Mesendoderm (in vitro differentiated cells): ENCODE measurements at regions not wholly inside any gene's neighbourhood (a gene's known extent, or its start where the extent isn't known, plus 50 kb on each side); places are given as distances from the start of the nearest gene placed in this dataset.
"Not testable (repeated sequence)": the region's sequence is repeated elsewhere in the genome, so short reads cannot be mapped to it uniquely, and the experiment has no call there.

Source experiments
- DNase-seq: peaks from one replicate; pipeline ENCODE4 v3.0.0; 2013
- H2AK5ac ChIP-seq: 2 replicates; pipeline ENCODE4 v1.6.1; 2013; ENCODE audit warnings: low read length, inconsistent platforms
- H2BK120ac ChIP-seq: 2 replicates; pipeline ENCODE4 v1.6.1; 2013; ENCODE audit warnings: low read depth, mild to moderate bottlenecking, low read length, moderate library complexity, mixed read lengths
- H2BK15ac ChIP-seq: replicated peaks from 2 replicates; pipeline ENCODE4 v1.6.1; 2013; ENCODE audit warnings: low read depth, mild to moderate bottlenecking, moderate library complexity
- H2BK5ac ChIP-seq: 2 replicates; pipeline ENCODE4 v1.6.1; 2013; ENCODE audit warnings: low read length, inconsistent platforms
- H3K18ac ChIP-seq: 2 replicates; pipeline ENCODE4 v1.6.1; 2013; ENCODE audit warnings: mild to moderate bottlenecking, low read length, mixed read lengths
- H3K23ac ChIP-seq: one replicate; pipeline ENCODE4 v1.6.1; 2013; ENCODE audit warnings: low read length
- H3K27ac ChIP-seq: 2 replicates; pipeline ENCODE4 v1.5.1; 2013; ENCODE audit warnings: low read depth, mild to moderate bottlenecking, inconsistent platforms, low read length, moderate library complexity
- H3K27me3 ChIP-seq: 2 replicates; pipeline ENCODE4 v1.6.1; 2013; ENCODE audit warnings: low read length, control low read depth, mild to moderate bottlenecking, inconsistent platforms; ENCODE audit not compliant: insufficient read depth, poor library complexity
- H3K36me3 ChIP-seq: 2 replicates; pipeline ENCODE4 v1.6.1; 2013; ENCODE audit warnings: low read length, inconsistent platforms; ENCODE audit not compliant: control insufficient read depth, insufficient read depth
- H3K4ac ChIP-seq: one replicate; pipeline ENCODE4 v1.6.1; 2013; ENCODE audit warnings: low read depth, mild to moderate bottlenecking, low read length, moderate library complexity
- H3K4me1 ChIP-seq: 2 replicates; pipeline ENCODE4 v1.6.1; 2013; ENCODE audit warnings: low read depth, low read length, inconsistent platforms; ENCODE audit not compliant: control insufficient read depth
- H3K4me2 ChIP-seq: 2 replicates; pipeline ENCODE4 v1.6.1; 2013; ENCODE audit warnings: low read length
- H3K4me3 ChIP-seq: 2 replicates; pipeline ENCODE4 v1.5.1; 2013; ENCODE audit warnings: mild to moderate bottlenecking, low read length
- H3K56ac ChIP-seq: one replicate; pipeline ENCODE4 v1.6.1; 2013; ENCODE audit warnings: low read length
- H3K79me1 ChIP-seq: 2 replicates; pipeline ENCODE4 v1.6.1; 2013; ENCODE audit warnings: low read length, inconsistent platforms
- H3K79me2 ChIP-seq: 2 replicates; pipeline ENCODE4 v1.6.1; 2013; ENCODE audit warnings: mild to moderate bottlenecking, low read length; ENCODE audit not compliant: control insufficient read depth, insufficient read depth
- H3K9ac ChIP-seq: 2 replicates; pipeline ENCODE4 v1.6.1; 2013; ENCODE audit warnings: low read length, inconsistent platforms
- H4K5ac ChIP-seq: one replicate; pipeline ENCODE4 v1.6.1; 2013; ENCODE audit warnings: low read length
- H4K8ac ChIP-seq: one replicate; pipeline ENCODE4 v1.6.1; 2013; ENCODE audit warnings: low read depth, mild to moderate bottlenecking, control low read depth, low read length, moderate library complexity
- whole genome bisulfite sequencing: extraction: QIAGEN DNeasy Blood & Tissue Kit; methylation state at CpG from one replicate; pipeline ENCODE4 v1.1.7; 2013; ENCODE audit warnings: low lambda C conversion rate, missing lambda C conversion rate; ENCODE audit not compliant: insufficient coverage; ENCODE audit errors: extremely low coverage; 5-methylcytosine and 5-hydroxymethylcytosine counted together

DNA sequence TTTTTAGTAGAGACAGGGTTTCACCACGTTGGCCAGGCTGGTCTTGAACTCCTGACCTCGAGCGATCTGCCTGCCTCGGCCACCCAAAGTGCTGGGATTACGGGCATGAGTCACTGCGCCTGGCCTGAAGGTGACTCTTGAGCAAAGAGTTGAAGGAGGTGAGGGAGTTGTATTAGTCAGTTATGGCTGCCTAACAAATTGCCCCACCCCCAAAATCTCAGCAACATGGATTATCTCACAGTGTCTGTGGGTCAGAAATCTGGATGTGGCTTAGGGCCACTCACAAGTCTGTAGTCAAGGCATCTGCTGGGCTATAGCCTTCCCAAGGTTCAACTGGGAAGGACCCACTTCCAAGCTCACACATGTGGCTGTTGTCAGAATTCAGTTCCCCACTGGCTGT, 52.8 kb upstream of the ADGRE5 start:
- no peak overlapping the region for H3K4me3 ChIP-seq
- H3K18ac ChIP-seq = no peak overlapping the region
- H3K9ac ChIP-seq = no peak overlapping the region
- no peaks in the 10 kb centered on the region for H3K4me1 ChIP-seq
- H3K27ac ChIP-seq = no peak overlapping the region
- no peak overlapping the region for H2BK5ac ChIP-seq
- H3K23ac ChIP-seq = no peak overlapping the region
- H4K5ac ChIP-seq = no peak overlapping the region
- H2BK120ac ChIP-seq = no peak overlapping the region
- no peak overlapping the region for H2BK15ac ChIP-seq
- no peaks in the 10 kb centered on the region for H3K79me2 ChIP-seq
- no peaks in the 10 kb centered on the region for H3K79me1 ChIP-seq
- H3K36me3 ChIP-seq = no peaks in the 10 kb centered on the region
- H3K4me2 ChIP-seq = no peak overlapping the region
- H3K56ac ChIP-seq = no peak overlapping the region
- no peak for DNase-seq
- H3K27me3 ChIP-seq = no peaks in the 10 kb centered on the region
- no peak overlapping the region for H4K8ac ChIP-seq
- H2AK5ac ChIP-seq = no peak overlapping the region
- H3K4ac ChIP-seq = no peak overlapping the region
- WGBS = no CpG with 5 or more reads among the region's 6 CpGs

DNA sequence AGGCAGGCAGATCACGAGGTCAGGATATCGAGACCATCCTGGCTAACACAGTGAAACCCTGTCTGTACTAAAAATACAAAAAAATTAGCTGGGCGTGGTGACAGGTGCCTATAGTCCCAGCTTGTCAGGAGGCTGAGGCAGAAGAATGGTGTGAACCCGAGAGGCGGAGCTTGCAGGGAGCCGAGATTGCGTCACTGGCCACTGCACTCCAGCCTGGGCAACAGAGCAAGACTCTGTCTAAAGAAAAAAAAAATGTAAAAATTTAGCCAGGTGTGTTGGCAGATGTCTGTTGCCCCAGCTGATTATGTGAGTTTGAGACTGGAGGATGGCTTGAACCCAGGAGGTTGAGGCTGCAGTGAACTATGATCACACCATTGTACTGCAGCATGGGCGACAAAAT, 54.2 kb upstream of the ADGRE5 start:
- not testable (repeated sequence) for H3K79me2 ChIP-seq, H2BK120ac ChIP-seq, H2BK15ac ChIP-seq, H3K23ac ChIP-seq, H3K4me1 ChIP-seq, H3K56ac ChIP-seq, H3K4me2 ChIP-seq, H4K5ac ChIP-seq, H2AK5ac ChIP-seq, H4K8ac ChIP-seq, H3K79me1 ChIP-seq, H3K4ac ChIP-seq, H3K18ac ChIP-seq, H3K27me3 ChIP-seq, H3K4me3 ChIP-seq, H3K9ac ChIP-seq, H3K27ac ChIP-seq, DNase-seq, H2BK5ac ChIP-seq, H3K36me3 ChIP-seq
- WGBS = no CpG with 5 or more reads among the region's 8 CpGs

DNA sequence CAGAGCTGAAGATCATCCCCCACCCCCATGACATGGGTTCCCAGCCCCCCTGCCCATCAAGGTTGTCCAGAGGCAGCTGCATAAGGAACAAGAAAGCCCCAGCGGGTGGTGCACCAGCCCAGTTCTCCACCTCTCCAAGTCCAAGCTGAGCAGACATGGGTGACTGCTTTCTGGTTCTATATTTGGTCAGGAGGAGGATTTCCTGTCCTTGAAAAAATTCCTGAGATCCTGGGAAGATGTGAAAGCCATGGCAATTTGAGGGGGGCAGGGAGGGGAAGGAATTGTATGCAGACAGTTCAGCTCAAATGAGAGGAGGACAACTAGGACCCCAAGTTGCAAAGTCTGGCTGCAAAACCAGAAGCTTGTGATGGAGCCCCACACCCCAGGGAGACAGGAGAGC, 55.4 kb upstream of the ADGRE5 start:
- no peak overlapping the region for H4K5ac ChIP-seq
- H3K4me2 ChIP-seq = no peak overlapping the region
- H3K36me3 ChIP-seq = no peaks in the 10 kb centered on the region
- no peak overlapping the region for H2AK5ac ChIP-seq
- no peak overlapping the region for H3K4me3 ChIP-seq
- no peaks in the 10 kb centered on the region for H3K4me1 ChIP-seq
- no peaks in the 10 kb centered on the region for H3K79me1 ChIP-seq
- H3K56ac ChIP-seq = no peak overlapping the region
- no peak overlapping the region for H3K23ac ChIP-seq
- H2BK120ac ChIP-seq = no peak overlapping the region
- H3K4ac ChIP-seq = no peak overlapping the region
- H3K18ac ChIP-seq = no peak overlapping the region
- H3K79me2 ChIP-seq = no peaks in the 10 kb centered on the region
- H3K27me3 ChIP-seq = no peaks in the 10 kb centered on the region
- no peak for DNase-seq
- no peak overlapping the region for H2BK15ac ChIP-seq
- no peak overlapping the region for H2BK5ac ChIP-seq
- no peak overlapping the region for H3K27ac ChIP-seq
- no CpG with 5 or more reads among the region's 1 CpG for WGBS
- no peak overlapping the region for H4K8ac ChIP-seq
- H3K9ac ChIP-seq = no peak overlapping the region

DNA sequence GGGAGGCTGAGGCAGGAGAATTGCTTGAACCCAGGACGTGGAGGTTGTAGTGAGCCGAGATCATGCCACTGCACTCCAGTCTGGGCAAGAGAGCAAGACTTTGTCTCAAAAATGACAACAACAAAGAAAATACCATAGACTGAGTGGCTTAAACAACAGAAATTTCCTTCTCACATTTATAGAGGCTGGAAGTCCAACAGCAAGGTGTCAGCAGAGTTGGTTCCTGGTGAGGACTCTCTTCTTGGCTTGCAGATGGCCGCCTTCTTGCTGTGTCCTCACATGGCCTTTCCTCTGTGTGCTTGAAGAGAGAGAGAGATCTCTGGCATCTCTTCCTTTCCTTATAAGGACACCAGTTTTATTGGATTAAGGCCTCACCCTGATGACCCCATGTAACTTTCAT, 56.1 kb upstream of the ADGRE5 start:
- Histone ChIP-seq H2BK5ac (no peak overlapping the region), H3K4ac (no peak overlapping the region), H3K79me1 (no peaks in the 10 kb centered on the region), H2AK5ac (no peak overlapping the region), H3K18ac (no peak overlapping the region), H3K56ac (no peak overlapping the region), H3K4me1 (no peaks in the 10 kb centered on the region), H3K27me3 (no peaks in the 10 kb centered on the region), H3K4me3 (no peak overlapping the region), H3K79me2 (no peaks in the 10 kb centered on the region), H4K8ac (no peak overlapping the region), H4K5ac (no peak overlapping the region), H3K9ac (no peak overlapping the region), H3K36me3 (no peaks in the 10 kb centered on the region), H3K27ac (no peak overlapping the region), H3K4me2 (no peak overlapping the region), H2BK15ac (no peak overlapping the region), H2BK120ac (no peak overlapping the region), H3K23ac (no peak overlapping the region)
- WGBS = no CpG with 5 or more reads among the region's 3 CpGs
- DNase-seq = no peak

DNA sequence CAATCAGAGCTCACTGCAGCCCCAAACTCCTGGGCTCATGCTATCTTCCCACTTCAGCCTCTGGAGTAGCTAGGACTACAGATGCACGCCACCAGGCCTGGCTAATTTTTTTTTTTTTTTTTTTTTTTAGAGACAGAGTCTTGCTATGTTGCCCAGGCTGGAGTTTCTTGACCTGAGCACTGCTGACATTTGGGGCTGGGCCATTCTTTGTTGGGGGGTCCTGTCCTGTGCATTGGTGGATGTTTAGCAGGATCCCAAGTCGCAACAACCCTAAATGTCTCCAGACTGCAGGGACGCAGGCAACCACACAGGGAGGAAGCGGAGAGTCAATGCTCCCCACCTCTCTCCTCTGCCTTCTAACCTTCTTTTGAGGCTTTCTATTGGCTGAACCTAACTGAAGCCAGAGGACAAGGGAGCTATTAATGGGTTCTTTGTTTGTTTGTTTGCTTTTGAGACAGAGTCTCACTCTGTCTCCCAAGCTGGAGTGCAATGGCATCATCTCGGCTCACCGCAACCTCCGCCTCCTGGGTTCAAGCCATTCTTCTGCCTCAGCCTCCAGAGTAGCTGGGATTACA, 58.3 kb upstream of the ADGRE5 start:
- H3K4ac ChIP-seq = no peak overlapping the region
- H3K56ac ChIP-seq = no peak overlapping the region
- no peaks in the 10 kb centered on the region for H3K79me1 ChIP-seq
- no peaks in the 10 kb centered on the region for H3K4me1 ChIP-seq
- no peak overlapping the region for H3K18ac ChIP-seq
- no peaks in the 10 kb centered on the region for H3K36me3 ChIP-seq
- H2BK5ac ChIP-seq = no peak overlapping the region
- no peak overlapping the region for H3K4me2 ChIP-seq
- H3K27me3 ChIP-seq = no peaks in the 10 kb centered on the region
- H4K5ac ChIP-seq = no peak overlapping the region
- WGBS = no CpG with 5 or more reads among the region's 7 CpGs
- DNase-seq = no peak
- H3K9ac ChIP-seq = no peak overlapping the region
- H2AK5ac ChIP-seq = no peak overlapping the region
- H3K23ac ChIP-seq = no peak overlapping the region
- no peak overlapping the region for H4K8ac ChIP-seq
- no peaks in the 10 kb centered on the region for H3K79me2 ChIP-seq
- no peak overlapping the region for H2BK15ac ChIP-seq
- H2BK120ac ChIP-seq = no peak overlapping the region
- no peak overlapping the region for H3K4me3 ChIP-seq
- H3K27ac ChIP-seq = no peak overlapping the region

DNA sequence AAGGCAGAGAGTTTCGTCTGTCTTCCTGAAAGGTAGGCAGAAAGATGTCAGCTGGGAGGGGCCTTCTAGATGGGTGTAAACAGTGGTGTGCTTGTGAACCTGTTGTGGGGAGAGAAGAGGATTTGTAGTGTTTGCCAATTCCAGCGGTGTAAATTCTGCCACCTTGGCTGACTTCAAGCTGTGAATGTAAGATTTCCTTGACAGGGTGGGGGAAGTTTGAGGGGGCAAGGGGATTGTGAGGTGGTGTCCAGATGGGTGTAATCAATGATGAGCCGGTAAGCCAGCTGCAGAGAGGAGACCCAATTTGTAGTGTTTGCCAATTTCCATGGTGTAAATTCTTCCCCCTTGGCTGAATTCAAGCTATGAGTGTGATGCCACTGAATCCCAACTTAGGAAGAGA, 61.0 kb upstream of the ADGRE5 start:
- no peak overlapping the region for H4K5ac ChIP-seq
- no peaks in the 10 kb centered on the region for H3K4me1 ChIP-seq
- no peak overlapping the region for H3K9ac ChIP-seq
- no peak overlapping the region for H3K56ac ChIP-seq
- no peak overlapping the region for H2BK15ac ChIP-seq
- no peak overlapping the region for H2BK5ac ChIP-seq
- no peak overlapping the region for H3K4me3 ChIP-seq
- H3K27ac ChIP-seq = no peak overlapping the region
- H3K79me2 ChIP-seq = no peaks in the 10 kb centered on the region
- no peak overlapping the region for H2BK120ac ChIP-seq
- H3K4ac ChIP-seq = no peak overlapping the region
- H3K27me3 ChIP-seq = no peaks in the 10 kb centered on the region
- no peak overlapping the region for H3K23ac ChIP-seq
- H3K18ac ChIP-seq = no peak overlapping the region
- H3K36me3 ChIP-seq = no peaks in the 10 kb centered on the region
- H3K79me1 ChIP-seq = no peaks in the 10 kb centered on the region
- no peak for DNase-seq
- H4K8ac ChIP-seq = no peak overlapping the region
- H3K4me2 ChIP-seq = no peak overlapping the region
- WGBS = no CpG with 5 or more reads among the region's 3 CpGs
- no peak overlapping the region for H2AK5ac ChIP-seq
